K562 (cell line): ENCODE measurements at regions not wholly inside any gene's neighbourhood (a gene's known extent, or its start where the extent isn't known, plus 50 kb on each side); places are given as distances from the start of the nearest gene placed in this dataset.

ENCODE experiments used
- ATAC-seq: fragments of 200-7000 bp; cut with Tn5 transposase; 3 replicates; pipeline ENCODE4 v1.9.1; 2020; ENCODE audit warnings: moderate library complexity
- BruUV-seq: library from RNA; stranded (reverse); fragments of 400-500 nt; replicated peaks from 2 replicates; lab custom pipeline; 2021; lab: Mats Ljungman, UMichigan
- CTCF ChIA-PET: fragments of 300-600 bp; formaldehyde crosslinking; extraction: SDS; loops from one replicate; lab custom pipeline; 2021; ENCODE audit warnings: low intra/inter-chr PET ratio; lab: Yijun Ruan, JAX
- POLR2A ChIA-PET: fragments of 300-600, 350-650 bp; sonication (Branson Sonifier 250); formaldehyde crosslinking; extraction: SDS; loops from one replicate; lab custom pipeline; 2021; ENCODE audit warnings: antibody characterized with exemption, inconsistent platforms; lab: Yijun Ruan, JAX
- DNase-seq, 4 experiments: peaks; one replicate each; pipeline versions ENCODE4 v3.0.0 to v3.0.0-alpha.2; 2011 to 2018; ENCODE audit warnings: low spot score in 3 of 4, mixed read lengths in 3 of 4; ENCODE audit errors: extremely low read depth in 1 of 4
- FAIRE-seq: peaks from 2 replicates; lab custom pipeline; 2011; peaks lifted over from hg19 to GRCh38; lab: Jason Lieb, UNC
- H2AFZ ChIP-seq: 2 replicates; pipeline ENCODE4 v1.6.0; 2011; ENCODE audit warnings: low read depth, low read length, control low read depth, inconsistent platforms
- H3K27ac ChIP-seq: fragments of 200-600 bp; 3 replicates; pipeline ENCODE4 v1.8.0; 2011; ENCODE audit warnings: low read depth, mild to moderate bottlenecking, control low read depth, inconsistent platforms, low read length, moderate library complexity, mixed read lengths; ENCODE audit errors: extremely low read depth
- H3K27me3 ChIP-seq, 2 experiments: fragments of 300-600 bp in 1 of 2; 2 replicates in 1 of 2; 3 replicates in 1 of 2; pipeline versions ENCODE4 v1.6.0 to v1.8.0; 2011; ENCODE audit warnings: inconsistent platforms in 2 of 2, low read length in 2 of 2, mild to moderate bottlenecking in 1 of 2, mixed read lengths in 1 of 2, moderate library complexity in 1 of 2; ENCODE audit not compliant: control insufficient read depth in 2 of 2, insufficient read depth in 2 of 2
- H3K36me3 ChIP-seq: fragments of 300-600 bp; 3 replicates; pipeline ENCODE4 v1.8.0; 2011; ENCODE audit warnings: mild to moderate bottlenecking, low read length, inconsistent platforms; ENCODE audit not compliant: control insufficient read depth, insufficient read depth
- H3K4me1 ChIP-seq, 2 experiments: fragments of 200-600 bp in 1 of 2; replicated peaks in 1 of 2; 2 replicates in 1 of 2; 3 replicates in 1 of 2; pipeline versions ENCODE4 v1.5.1 to v1.8.0; 2011; ENCODE audit warnings: inconsistent platforms in 2 of 2, low read length in 2 of 2, mild to moderate bottlenecking in 1 of 2, mixed read lengths in 1 of 2, moderate library complexity in 1 of 2; ENCODE audit not compliant: control insufficient read depth in 2 of 2, insufficient read depth in 2 of 2
- H3K4me2 ChIP-seq: 2 replicates; pipeline ENCODE4 v1.6.1; 2011; ENCODE audit warnings: low read length, control low read depth, inconsistent platforms, mixed read lengths; ENCODE audit not compliant: insufficient read depth
- H3K4me3 ChIP-seq: fragments of 200-600 bp; sonication (generic), shearing (Covaris generic); 2 replicates; pipeline ENCODE4 v1.5.1; 2016; ENCODE audit warnings: control low read depth, inconsistent platforms
- H3K79me2 ChIP-seq: fragments of 200-600 bp; 3 replicates; pipeline ENCODE4 v1.8.0; 2011; ENCODE audit warnings: low read length, inconsistent platforms; ENCODE audit not compliant: control insufficient read depth, insufficient read depth
- H3K9ac ChIP-seq, 2 experiments: 2 replicates each; pipeline versions ENCODE4 v1.6.0 to v1.6.1; 2011; ENCODE audit warnings: low read depth in 2 of 2, low read length in 2 of 2, control low read depth in 1 of 2, inconsistent platforms in 1 of 2, mild to moderate bottlenecking in 1 of 2, mixed read lengths in 1 of 2; ENCODE audit not compliant: insufficient read depth in 1 of 2
- H3K9me1 ChIP-seq: one replicate; pipeline ENCODE4 v1.6.0; 2011; ENCODE audit warnings: inconsistent platforms, mild to moderate bottlenecking, low read length, moderate library complexity; ENCODE audit not compliant: control insufficient read depth, insufficient read depth
- H3K9me3 ChIP-seq: replicated peaks from 2 replicates; pipeline ENCODE4 v1.5.1; 2011; ENCODE audit warnings: low read depth, low read length, inconsistent platforms; ENCODE audit not compliant: control insufficient read depth, insufficient read depth
- H4K20me1 ChIP-seq: replicated peaks from 2 replicates; pipeline ENCODE4 v1.6.1; 2011; ENCODE audit warnings: low read length, inconsistent platforms, mixed read lengths; ENCODE audit not compliant: control insufficient read depth, insufficient read depth
- ARNT ChIP-seq, 2 experiments: fragments of 450-650 bp; IDR thresholded peaks; 2 replicates each; pipeline ENCODE4 v1.6.1; 2016; ENCODE audit warnings: mild to moderate bottlenecking in 1 of 2
- ZNF239 ChIP-seq: fragments of 250-450 bp; sonication (Bioruptor Pico); IDR thresholded peaks from 2 replicates; pipeline ENCODE4 v1.4.0; 2020; ENCODE audit warnings: mild to moderate bottlenecking
- WGBS: fragments of 100-300 bp; shearing (Covaris generic); methylation state at CpG from one replicate; pipeline ENCODE4 v1.1.6; 2016; ENCODE audit warnings: low coverage, mixed read lengths; ENCODE audit not compliant: insufficient coverage; ENCODE audit errors: missing lambda C conversion rate; 5-methylcytosine and 5-hydroxymethylcytosine counted together
- in situ Hi-C: fragments of 300-500 bp; cut with MboI; formaldehyde crosslinking; loops from 4 replicates; pipeline ENCODE4 v1.15.0; 2018; ENCODE audit warnings: inconsistent platforms, mixed read lengths
- intact Hi-C: fragments of 100-400 bp; cut with micrococcal nuclease; formaldehyde crosslinking; loops from 2 replicates; pipeline ENCODE4 v1.14.2; 2022
- TF ChIP-seq, protein P1 (sequence below), 2 experiments: fragments of 200-800 bp in 1 of 2; sonication (Bioruptor generic) in 1 of 2; sonication (generic) in 1 of 2; formaldehyde crosslinking in 1 of 2; IDR thresholded peaks in 1 of 2; conservative IDR thresholded peaks in 1 of 2; 2 replicates each; pipeline versions ENCODE4 v1.5.0 to v1.6.1; 2016 to 2020; ENCODE audit warnings: missing compliant biosample characterization in 1 of 2, missing genetic modification characterization in 1 of 2, missing genetic modification reagents in 1 of 2
- TF ChIP-seq, protein P2 (sequence below): sonication (generic); formaldehyde crosslinking; IDR thresholded peaks from 2 replicates; pipeline ENCODE4 v1.8.0; 2022; ENCODE audit warnings: missing genetic modification reagents, mild to moderate bottlenecking, moderate library complexity, borderline replicate concordance

DNA sequence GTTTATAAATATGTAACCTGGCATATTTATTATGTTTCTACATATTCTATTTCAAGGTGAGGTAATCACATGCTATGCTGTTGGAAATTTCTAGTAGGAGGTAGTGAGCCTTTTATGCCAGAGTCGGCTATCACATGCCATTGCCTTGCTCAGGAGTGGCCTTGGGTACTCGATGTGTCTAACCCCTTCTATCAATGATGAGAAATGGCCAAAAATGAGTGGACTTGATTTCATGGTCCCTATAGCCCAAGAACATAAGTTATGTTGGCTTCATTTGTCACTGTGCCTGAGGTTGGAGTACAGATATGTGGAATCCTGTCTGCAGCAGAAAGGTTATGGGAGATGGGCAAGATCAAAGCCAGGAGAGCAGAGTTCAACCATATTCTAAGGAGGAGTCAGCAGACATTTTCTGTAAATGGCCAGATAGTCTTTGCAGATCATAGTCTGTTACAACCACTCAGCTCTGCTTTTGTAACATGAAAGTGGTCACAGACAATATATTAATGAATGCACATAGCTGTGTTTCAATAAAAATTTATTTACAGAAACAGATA lies 554.4 kb downstream of the PDCD6IP start:
- Histone ChIP-seq H3K79me2 (no peaks in the 10 kb centered on the region), H3K9ac (no peak overlapping the region), H4K20me1 (no peaks in the 10 kb centered on the region), H3K4me2 (no peak overlapping the region), H3K36me3 (no peaks in the 10 kb centered on the region), H3K4me3 (no peak overlapping the region), H3K27ac (no peak overlapping the region), H3K27me3 (no peaks in the 10 kb centered on the region)
- intact Hi-C loops, result no loop called here
- ATAC-seq, result no peak
- FAIRE-seq, result no peak
- no peak for DNase-seq
- 0% methylated on average over 2 of the region's 2 CpGs for WGBS
- BruUV-seq, result no TSS peak
- TF ChIP-seq ARNT (IDR thresholded peaks at IDR 0.05) (no peak), ZNF239 (CRISPR knock-in tag) (no peak)
- TF ChIP-seq, protein P1, sequence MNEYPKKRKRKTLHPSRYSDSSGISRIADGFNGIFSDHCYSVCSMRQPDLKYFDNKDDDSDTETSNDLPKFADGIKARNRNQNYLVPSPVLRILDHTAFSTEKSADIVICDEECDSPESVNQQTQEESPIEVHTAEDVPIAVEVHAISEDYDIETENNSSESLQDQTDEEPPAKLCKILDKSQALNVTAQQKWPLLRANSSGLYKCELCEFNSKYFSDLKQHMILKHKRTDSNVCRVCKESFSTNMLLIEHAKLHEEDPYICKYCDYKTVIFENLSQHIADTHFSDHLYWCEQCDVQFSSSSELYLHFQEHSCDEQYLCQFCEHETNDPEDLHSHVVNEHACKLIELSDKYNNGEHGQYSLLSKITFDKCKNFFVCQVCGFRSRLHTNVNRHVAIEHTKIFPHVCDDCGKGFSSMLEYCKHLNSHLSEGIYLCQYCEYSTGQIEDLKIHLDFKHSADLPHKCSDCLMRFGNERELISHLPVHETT (CRISPR knock-in tag; conservative IDR thresholded peaks at IDR 0.05 in 1 of 2, IDR thresholded peaks at IDR 0.05 in 1 of 2), result no peak
- TF ChIP-seq, protein P2, sequence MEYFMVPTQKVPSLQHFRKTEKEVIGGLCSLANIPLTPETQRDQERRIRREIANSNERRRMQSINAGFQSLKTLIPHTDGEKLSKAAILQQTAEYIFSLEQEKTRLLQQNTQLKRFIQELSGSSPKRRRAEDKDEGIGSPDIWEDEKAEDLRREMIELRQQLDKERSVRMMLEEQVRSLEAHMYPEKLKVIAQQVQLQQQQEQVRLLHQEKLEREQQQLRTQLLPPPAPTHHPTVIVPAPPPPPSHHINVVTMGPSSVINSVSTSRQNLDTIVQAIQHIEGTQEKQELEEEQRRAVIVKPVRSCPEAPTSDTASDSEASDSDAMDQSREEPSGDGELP, result no peak
- TF ChIP-seq, all 486 proteins: peak for 0
- no peaks in the 10 kb centered on the region for H3K9me3 ChIP-seq
- no peaks in the 10 kb centered on the region for H3K9me1 ChIP-seq
- in situ Hi-C loops, result no loop called here
- H3K4me1 ChIP-seq, result no peaks in the 10 kb centered on the region
- H2AFZ ChIP-seq, result no peak overlapping the region
- POLR2A ChIA-PET, result no interaction called here
- CTCF ChIA-PET, result no interaction called here
